ENCODE measurements at regions not wholly inside any gene's neighbourhood (a gene's known extent, or its start where the extent isn't known, plus 50 kb on each side); places are given as distances from the start of the nearest gene placed in this dataset.

- TF ChIP-seq CTCF (conservative IDR thresholded peaks at IDR 0.05; ENCODE audit: low read length) (no peak), EZH2phosphoT487 (IDR thresholded peaks at IDR 0.05; ENCODE audit: borderline replicate concordance) (no peak)
These were observed 1099.7 kb downstream of the SUCLG1 start for GRCh38 chr2:83359336-83359735.

Data from Loucy (cell line).